PFSK-1 (cell line): ENCODE measurements at regions not wholly inside any gene's neighbourhood (a gene's known extent, or its start where the extent isn't known, plus 50 kb on each side); places are given as distances from the start of the nearest gene placed in this dataset.

Experiments used
- POLR2AphosphoS5 ChIP-seq: IDR thresholded peaks from 2 replicates; pipeline ENCODE4 v1.6.1; 2012; ENCODE audit warnings: low read depth, mild to moderate bottlenecking, control low read depth, low read length, moderate library complexity
- TF ChIP-seq, protein P1 (sequence below), 2 experiments: IDR thresholded peaks; 2 replicates each; pipeline versions ENCODE4 v1.6.1 to v1.8.0; 2011 to 2012; ENCODE audit warnings: low read depth in 2 of 2, low read length in 2 of 2, control low read depth in 1 of 2, inconsistent platforms in 1 of 2, mild to moderate bottlenecking in 1 of 2, moderate library complexity in 1 of 2; ENCODE audit not compliant: insufficient read depth in 1 of 2

DNA sequence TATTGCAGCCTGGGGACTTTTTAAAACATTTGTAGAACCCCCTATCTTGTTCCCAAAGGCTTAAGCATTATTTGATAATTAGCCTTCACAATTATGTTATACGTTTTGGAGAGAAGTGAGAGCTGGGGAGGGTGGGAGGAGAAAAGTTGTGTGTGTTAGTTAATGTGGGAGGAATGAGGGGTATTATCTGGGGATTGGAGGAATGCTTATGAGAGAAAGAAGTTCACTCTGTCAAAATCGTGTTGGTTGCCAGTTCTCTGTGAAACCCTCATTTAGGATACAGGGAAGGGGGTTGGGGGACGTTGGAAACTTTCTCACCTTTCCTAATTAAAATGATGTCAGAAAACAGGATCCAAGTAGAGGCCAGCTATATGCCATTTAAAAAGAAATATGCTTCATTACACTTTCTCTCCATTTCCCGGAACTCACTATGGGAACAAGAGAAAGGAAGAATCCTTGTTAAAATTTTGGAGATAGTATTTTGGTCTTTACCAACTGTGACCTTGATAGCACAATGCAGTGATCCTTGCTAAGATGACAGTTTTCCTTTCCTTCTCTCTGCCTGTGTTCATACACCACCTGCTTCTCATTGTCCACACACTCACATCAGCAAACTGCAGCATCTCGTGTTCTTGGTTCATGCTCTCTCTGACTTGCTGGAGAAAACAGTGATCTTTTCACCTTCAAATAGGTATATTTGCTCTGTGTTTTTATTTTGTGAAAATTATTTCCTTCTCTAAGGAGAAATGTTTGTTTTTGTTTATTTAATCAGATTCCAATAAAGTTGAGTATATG, 336.7 kb upstream of the CLINT1 start:
- TF ChIP-seq POLR2AphosphoS5 = no peak
- TF ChIP-seq, protein P1, sequence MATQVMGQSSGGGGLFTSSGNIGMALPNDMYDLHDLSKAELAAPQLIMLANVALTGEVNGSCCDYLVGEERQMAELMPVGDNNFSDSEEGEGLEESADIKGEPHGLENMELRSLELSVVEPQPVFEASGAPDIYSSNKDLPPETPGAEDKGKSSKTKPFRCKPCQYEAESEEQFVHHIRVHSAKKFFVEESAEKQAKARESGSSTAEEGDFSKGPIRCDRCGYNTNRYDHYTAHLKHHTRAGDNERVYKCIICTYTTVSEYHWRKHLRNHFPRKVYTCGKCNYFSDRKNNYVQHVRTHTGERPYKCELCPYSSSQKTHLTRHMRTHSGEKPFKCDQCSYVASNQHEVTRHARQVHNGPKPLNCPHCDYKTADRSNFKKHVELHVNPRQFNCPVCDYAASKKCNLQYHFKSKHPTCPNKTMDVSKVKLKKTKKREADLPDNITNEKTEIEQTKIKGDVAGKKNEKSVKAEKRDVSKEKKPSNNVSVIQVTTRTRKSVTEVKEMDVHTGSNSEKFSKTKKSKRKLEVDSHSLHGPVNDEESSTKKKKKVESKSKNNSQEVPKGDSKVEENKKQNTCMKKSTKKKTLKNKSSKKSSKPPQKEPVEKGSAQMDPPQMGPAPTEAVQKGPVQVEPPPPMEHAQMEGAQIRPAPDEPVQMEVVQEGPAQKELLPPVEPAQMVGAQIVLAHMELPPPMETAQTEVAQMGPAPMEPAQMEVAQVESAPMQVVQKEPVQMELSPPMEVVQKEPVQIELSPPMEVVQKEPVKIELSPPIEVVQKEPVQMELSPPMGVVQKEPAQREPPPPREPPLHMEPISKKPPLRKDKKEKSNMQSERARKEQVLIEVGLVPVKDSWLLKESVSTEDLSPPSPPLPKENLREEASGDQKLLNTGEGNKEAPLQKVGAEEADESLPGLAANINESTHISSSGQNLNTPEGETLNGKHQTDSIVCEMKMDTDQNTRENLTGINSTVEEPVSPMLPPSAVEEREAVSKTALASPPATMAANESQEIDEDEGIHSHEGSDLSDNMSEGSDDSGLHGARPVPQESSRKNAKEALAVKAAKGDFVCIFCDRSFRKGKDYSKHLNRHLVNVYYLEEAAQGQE (IDR thresholded peaks at IDR 0.05; ENCODE audit: insufficient read depth in 1 of 2, low read depth in 2 of 2, low read length in 2 of 2) = no peak
